H1 (cell line): ENCODE measurements at regions not wholly inside any gene's neighbourhood (a gene's known extent, or its start where the extent isn't known, plus 50 kb on each side); places are given as distances from the start of the nearest gene placed in this dataset.

Experiments
- BACH1 ChIP-seq: IDR thresholded peaks from 2 replicates; pipeline ENCODE4 v1.6.1; 2012; ENCODE audit warnings: low read length, improper control_type of control experiment
- CBX5 ChIP-seq: fragments of 300-800, 300-1000 bp; sonication (generic); IDR thresholded peaks from 2 replicates; pipeline ENCODE4 v1.7.1; 2016; ENCODE audit warnings: antibody characterized with exemption, low read length, low read depth
- CTCF ChIP-seq, 3 experiments: IDR thresholded peaks; 1 replicate in 2 of 3; 2 replicates in 1 of 3; pipeline versions ENCODE4 v1.5.1 to v1.6.1; 2011; ENCODE audit warnings: low read length in 3 of 3, mild to moderate bottlenecking in 3 of 3, inconsistent platforms in 2 of 3, low read depth in 1 of 3, moderate library complexity in 1 of 3; ENCODE audit not compliant: insufficient read depth in 1 of 3; ENCODE audit errors: control extremely low read depth in 1 of 3
- EGR1 ChIP-seq: IDR thresholded peaks from 2 replicates; pipeline ENCODE4 v1.6.1; 2011; ENCODE audit warnings: low read depth, low read length, borderline replicate concordance
- EP300 ChIP-seq, 2 experiments: IDR thresholded peaks; 1 replicate in 1 of 2; 2 replicates in 1 of 2; pipeline ENCODE4 v1.6.1; 2011 to 2012; ENCODE audit warnings: low read depth in 2 of 2, low read length in 2 of 2, mild to moderate bottlenecking in 2 of 2, borderline replicate concordance in 1 of 2, inconsistent platforms in 1 of 2, moderate library complexity in 1 of 2
- EZH2 ChIP-seq: fragments of 200-600 bp; sonication (generic); IDR thresholded peaks from 2 replicates; pipeline ENCODE4 v1.7.1; 2012; ENCODE audit warnings: low read depth, mild to moderate bottlenecking, moderate library complexity, low read length, inconsistent platforms; ENCODE audit not compliant: severe bottlenecking
- JUND ChIP-seq: IDR thresholded peaks from 2 replicates; pipeline ENCODE4 v1.6.1; 2011; ENCODE audit warnings: mild to moderate bottlenecking, improper control_type of control experiment, low read length
- KDM1A ChIP-seq: fragments of 200-600, 300-600 bp; sonication (generic); IDR thresholded peaks from 2 replicates; pipeline ENCODE4 v1.7.1; 2016; ENCODE audit warnings: mild to moderate bottlenecking, low read length, borderline replicate concordance
- KDM4A ChIP-seq: IDR thresholded peaks from one replicate; pipeline ENCODE4 v1.7.1; 2012; ENCODE audit warnings: low read depth, mild to moderate bottlenecking, moderate library complexity, low read length, inconsistent platforms; ENCODE audit not compliant: severe bottlenecking
- POLR2A ChIP-seq, 2 experiments: IDR thresholded peaks; 1 replicate in 1 of 2; 2 replicates in 1 of 2; pipeline ENCODE4 v1.6.1; 2011; ENCODE audit warnings: low read depth in 2 of 2, low read length in 2 of 2, mild to moderate bottlenecking in 2 of 2; ENCODE audit errors: control extremely low read depth in 1 of 2
- POLR2AphosphoS5 ChIP-seq: IDR thresholded peaks from 2 replicates; pipeline ENCODE4 v1.6.1; 2011; ENCODE audit warnings: low read depth, low read length
- YY1 ChIP-seq: IDR thresholded peaks from 2 replicates; pipeline ENCODE4 v1.6.1; 2011; ENCODE audit warnings: low read depth, mild to moderate bottlenecking, low read length
- TF ChIP-seq, protein P1 (sequence below): IDR thresholded peaks from 2 replicates; pipeline ENCODE4 v1.6.1; 2011; ENCODE audit warnings: low read length, improper control_type of control experiment

- TF ChIP-seq POLR2A (IDR thresholded peaks at IDR 0.05; ENCODE audit: control extremely low read depth in 1 of 2, low read depth in 2 of 2, low read length in 2 of 2) (no peak), EZH2 (no peak), EGR1 (no peak), CTCF (IDR thresholded peaks at IDR 0.05; ENCODE audit: control extremely low read depth in 1 of 3, insufficient read depth in 1 of 3, low read depth in 1 of 3, low read length in 3 of 3) (no peak), CBX5 (no peak), BACH1 (no peak), KDM1A (no peak), KDM4A (no peak), YY1 (no peak), EP300 (IDR thresholded peaks at IDR 0.05; ENCODE audit: borderline replicate concordance in 1 of 2, low read depth in 2 of 2, low read length in 2 of 2) (no peak), POLR2AphosphoS5 (no peak), JUND (no peak)
- TF ChIP-seq, protein P1, sequence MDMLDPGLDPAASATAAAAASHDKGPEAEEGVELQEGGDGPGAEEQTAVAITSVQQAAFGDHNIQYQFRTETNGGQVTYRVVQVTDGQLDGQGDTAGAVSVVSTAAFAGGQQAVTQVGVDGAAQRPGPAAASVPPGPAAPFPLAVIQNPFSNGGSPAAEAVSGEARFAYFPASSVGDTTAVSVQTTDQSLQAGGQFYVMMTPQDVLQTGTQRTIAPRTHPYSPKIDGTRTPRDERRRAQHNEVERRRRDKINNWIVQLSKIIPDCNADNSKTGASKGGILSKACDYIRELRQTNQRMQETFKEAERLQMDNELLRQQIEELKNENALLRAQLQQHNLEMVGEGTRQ: no peak
Measured at GRCh38 chr12:17038923-17039322, 433.0 kb upstream of the LMO3 start.
